HG03457 (cell line): ENCODE measurements at regions not wholly inside any gene's neighbourhood (a gene's known extent, or its start where the extent isn't known, plus 50 kb on each side); places are given as distances from the start of the nearest gene placed in this dataset.
"Not testable (repeated sequence)": the region's sequence is repeated elsewhere in the genome, so short reads cannot be mapped to it uniquely, and the experiment has no call there.

Source experiments
- ATAC-seq: cut with Tn5 transposase; IDR thresholded peaks from one replicate; pipeline ENCODE4 v1.9.1; 2021; ENCODE audit warnings: moderate number of reproducible peaks; ENCODE audit not compliant: unreplicated experiment

- no peak for ATAC-seq
These were observed 2361.9 kb downstream of the ARAP2 start for GRCh38 chr4:33882246-33882990.

- no peak for ATAC-seq
These were observed 2361.2 kb downstream of the ARAP2 start for GRCh38 chr4:33883111-33883510.

GRCh38 chr4:33886356-33886755 lies 2358.0 kb downstream of the ARAP2 start:
- ATAC-seq = no peak

- ATAC-seq = no peak
These were observed 2353.5 kb downstream of the ARAP2 start for GRCh38 chr4:33890841-33891240.

GRCh38 chr4:33911959-33912358 lies 2332.4 kb downstream of the ARAP2 start:
- no peak for ATAC-seq

GRCh38 chr4:33914386-33914785 lies 2329.9 kb downstream of the ARAP2 start:
- ATAC-seq = no peak

- no peak for ATAC-seq
These were observed 2320.8 kb downstream of the ARAP2 start for GRCh38 chr4:33923469-33923868.

- no peak for ATAC-seq
These were observed 2320.1 kb downstream of the ARAP2 start for GRCh38 chr4:33924239-33924638.

- no peak for ATAC-seq
These were observed 2319.5 kb downstream of the ARAP2 start for GRCh38 chr4:33924811-33925210.

GRCh38 chr4:33930497-33930896 lies 2313.8 kb downstream of the ARAP2 start:
- no peak for ATAC-seq

- no peak for ATAC-seq
These were observed 2313.3 kb downstream of the ARAP2 start for GRCh38 chr4:33931026-33931425.

GRCh38 chr4:33940281-33940680 lies 2304.0 kb downstream of the ARAP2 start:
- no peak for ATAC-seq

GRCh38 chr4:33941854-33942253 lies 2302.5 kb downstream of the ARAP2 start:
- no peak for ATAC-seq

GRCh38 chr4:33948921-33949320 lies 2295.4 kb downstream of the ARAP2 start:
- no peak for ATAC-seq

GRCh38 chr4:33953848-33954247 lies 2290.5 kb downstream of the ARAP2 start:
- ATAC-seq = not testable (repeated sequence)

GRCh38 chr4:33954759-33955158 lies 2289.6 kb downstream of the ARAP2 start:
- no peak for ATAC-seq

GRCh38 chr4:33959519-33959918 lies 2284.8 kb downstream of the ARAP2 start:
- ATAC-seq = no peak

- no peak for ATAC-seq
These were observed 2282.6 kb downstream of the ARAP2 start for GRCh38 chr4:33961761-33962160.

- no peak for ATAC-seq
These were observed 2277.5 kb downstream of the ARAP2 start for GRCh38 chr4:33966808-33967207.

GRCh38 chr4:33974270-33974669 lies 2270.0 kb downstream of the ARAP2 start:
- no peak for ATAC-seq

GRCh38 chr4:33975995-33976394 lies 2268.3 kb downstream of the ARAP2 start:
- ATAC-seq = no peak

GRCh38 chr4:33979781-33980180 lies 2264.5 kb downstream of the ARAP2 start:
- not testable (repeated sequence) for ATAC-seq

- no peak for ATAC-seq
These were observed 2264.0 kb downstream of the ARAP2 start for GRCh38 chr4:33980361-33980760.
